Pancreas (tissue), 10 donors: ENCODE measurements at regions not wholly inside any gene's neighbourhood (a gene's known extent, or its start where the extent isn't known, plus 50 kb on each side); places are given as distances from the start of the nearest gene placed in this dataset.

ENCODE experiments used
- ATAC-seq, 4 donors: fragments of 200-7000 bp; cut with Tn5 transposase; one replicate each; pipeline versions ENCODE4 v1.8.0 to v1.9.1; 2020; ENCODE audit warnings: mild to moderate bottlenecking in 4 of 4, moderate library complexity in 4 of 4
- DNase-seq, 6 donors: peaks; one replicate each; pipeline ENCODE4 v3.0.0-alpha.2; 2020
- FAIRE-seq: peaks from 2 replicates; lab custom pipeline; 2012; peaks lifted over from hg19 to GRCh38; lab: Jason Lieb, UNC
- H3K27ac ChIP-seq, 4 donors: fragments of 200-600 bp; sonication (generic); 1 replicate in 3 of 4; 2 replicates in 1 of 4; pipeline versions ENCODE4 v1.5.0 to v1.8.0; 2020
- H3K27me3 ChIP-seq, 4 donors: fragments of 200-600 bp; one replicate each; pipeline ENCODE4 v1.8.0; 2021
- H3K36me3 ChIP-seq, 3 donors: fragments of 200-600 bp; sonication (generic) in 1 of 3; one replicate each; pipeline versions ENCODE4 v1.5.0 to v1.8.0; 2020 to 2021
- H3K4me1 ChIP-seq, 3 donors: fragments of 200-600 bp; one replicate each; pipeline ENCODE4 v1.8.0; 2021
- H3K4me3 ChIP-seq, 4 donors: fragments of 200-600 bp; sonication (generic) in 2 of 4; one replicate each; pipeline versions ENCODE4 v1.5.0 to v1.8.0; 2020 to 2021
- H3K9me3 ChIP-seq, 4 donors: fragments of 200-600 bp; one replicate each; pipeline ENCODE4 v1.8.0; 2021
- CTCF ChIP-seq, 4 donors: fragments of 200-600 bp; sonication (generic) in 3 of 4; IDR thresholded peaks; one replicate each; pipeline versions ENCODE4 v1.5.0 to v1.8.0; 2021; ENCODE audit warnings: antibody characterized with exemption in 4 of 4
- WGBS, 2 donors: extraction: QIAGEN DNeasy Blood & Tissue Kit; methylation state at CpG; one replicate each; pipeline ENCODE4 v1.1.7; 2013; 5-methylcytosine and 5-hydroxymethylcytosine counted together
- intact Hi-C, 3 donors: fragments of 100-400 bp; cut with DNase I; formaldehyde crosslinking; loops; one replicate each; pipeline versions ENCODE4 v1.11.1 to v1.14.2; 2022
- donor health status: healthy with polysubstance abuse.
- donor health status: DM: no; HTN: no; CAD: no; lungs with moderate emphysema.
- donor health status: DM: no; HTN: no; CAD: no.
- donor health status: control.
- donor health status: control.
- donor health status: Bipolar disorder and iron deficiency.
- donor health status: DM: yes; HTN: yes; CAD: no.
- donor health status: DM: no; HTN: no; CAD: no.
- donor health status: DM: no; HTN: no; CAD: no.
- donor health status: DM: yes; HTN: yes; CAD: no.

GRCh38 chr20:40055711-40056110, 633.3 kb downstream of the MAFB start:
- H3K9me3 ChIP-seq: no peaks in the 10 kb centered on the region
- intact Hi-C loops: no loop called here
- ATAC-seq: no peak
- no peak overlapping the region for H3K27ac ChIP-seq
- no peak for FAIRE-seq
- no peak for TF ChIP-seq CTCF (IDR thresholded peaks at IDR 0.05)
- H3K4me3 ChIP-seq: no peak overlapping the region
- no peaks in the 10 kb centered on the region for H3K4me1 ChIP-seq
- no peak for DNase-seq
- no peaks in the 10 kb centered on the region for H3K27me3 ChIP-seq
- no peaks in the 10 kb centered on the region for H3K36me3 ChIP-seq

GRCh38 chr20:40054311-40054710, 634.7 kb downstream of the MAFB start:
- intact Hi-C loops: no loop called here
- H3K4me1 ChIP-seq: no peaks in the 10 kb centered on the region
- no peak for TF ChIP-seq CTCF (IDR thresholded peaks at IDR 0.05)
- FAIRE-seq (no peak), ATAC-seq (no peak), DNase-seq (no peak)
- no peaks in the 10 kb centered on the region for H3K9me3 ChIP-seq
- no peak overlapping the region for H3K4me3 ChIP-seq
- no peak overlapping the region for H3K27ac ChIP-seq
- WGBS, 2 donors: 58 to 88% methylated on average over 4 of the region's 4 CpGs
- no peaks in the 10 kb centered on the region for H3K36me3 ChIP-seq
- H3K27me3 ChIP-seq: no peaks in the 10 kb centered on the region

GRCh38 chr20:40050596-40050995, 638.4 kb downstream of the MAFB start:
- no peak for DNase-seq
- Histone ChIP-seq H3K27ac (no peak overlapping the region), H3K4me1 (no peaks in the 10 kb centered on the region), H3K4me3 (no peak overlapping the region), H3K9me3 (no peaks in the 10 kb centered on the region), H3K27me3 (no peaks in the 10 kb centered on the region), H3K36me3 (no peaks in the 10 kb centered on the region)
- TF ChIP-seq CTCF (IDR thresholded peaks at IDR 0.05): no peak
- FAIRE-seq: no peak
- ATAC-seq: no peak
- intact Hi-C loops: no loop called here
- WGBS, 2 donors: 73 to 78% methylated on average over 2 of the region's 2 CpGs

- Histone ChIP-seq H3K36me3 (no peaks in the 10 kb centered on the region), H3K9me3 (no peaks in the 10 kb centered on the region), H3K27me3 (no peaks in the 10 kb centered on the region), H3K4me1 (no peaks in the 10 kb centered on the region), H3K27ac (no peak overlapping the region), H3K4me3 (no peak overlapping the region)
- TF ChIP-seq CTCF (IDR thresholded peaks at IDR 0.05): no peak
- no peak for ATAC-seq
- intact Hi-C loops: no loop called here
- DNase-seq: no peak
- FAIRE-seq: no peak
These were observed 639.2 kb downstream of the MAFB start for GRCh38 chr20:40049854-40050253.

GRCh38 chr20:40046703-40047102, 642.3 kb downstream of the MAFB start:
- Histone ChIP-seq H3K9me3 (no peaks in the 10 kb centered on the region), H3K4me3 (no peak overlapping the region), H3K4me1 (no peaks in the 10 kb centered on the region), H3K27me3 (peaks cover 0 to 3% (median 0%) of the 10 kb centered on the region in 4 donors), H3K27ac (no peak overlapping the region), H3K36me3 (no peaks in the 10 kb centered on the region)
- 83 to 84% methylated on average over 2 of the region's 2 CpGs for WGBS, 2 donors
- ATAC-seq: no peak
- DNase-seq: no peak
- intact Hi-C loops: no loop called here
- FAIRE-seq: no peak
- TF ChIP-seq CTCF (IDR thresholded peaks at IDR 0.05): no peak
